IMR-90 (cell line): ENCODE measurements at regions not wholly inside any gene's neighbourhood (a gene's known extent, or its start where the extent isn't known, plus 50 kb on each side); places are given as distances from the start of the nearest gene placed in this dataset.

Experiments
- ATAC-seq: fragments of 200-7000 bp; cut with Tn5 transposase; 2 replicates; pipeline ENCODE4 v1.9.1; 2020; ENCODE audit warnings: low read depth, mild to moderate bottlenecking, moderate library complexity
- BruUV-seq: library from RNA; stranded (reverse); fragments of 400-500 nt; replicated peaks from 2 replicates; lab custom pipeline; 2021; lab: Mats Ljungman, UMichigan
- CTCF ChIA-PET: fragments of 300-600 bp; formaldehyde crosslinking; extraction: SDS; loops from one replicate; lab custom pipeline; 2021; ENCODE audit warnings: antibody characterized with exemption; lab: Yijun Ruan, JAX
- POLR2A ChIA-PET: fragments of 300-600 bp; sonication (Branson Sonifier 250); formaldehyde crosslinking; loops from one replicate; lab custom pipeline; 2022; ENCODE audit warnings: antibody characterized with exemption; ENCODE audit not compliant: unreplicated experiment; lab: Charles Lee
- DNase-seq: peaks from one replicate; pipeline ENCODE4 v3.0.0; 2013
- H2AFZ ChIP-seq: replicated peaks from 2 replicates; pipeline ENCODE3; 2013; ENCODE audit warnings: low read length, mild to moderate bottlenecking; ENCODE audit not compliant: poor library complexity
- H2AK5ac ChIP-seq: 2 replicates; pipeline ENCODE4 v1.6.1; 2013; ENCODE audit warnings: low read depth, low read length, inconsistent platforms
- H2AK9ac ChIP-seq: replicated peaks from 2 replicates; pipeline ENCODE3; 2013; ENCODE audit warnings: mild to moderate bottlenecking, low read depth, low read length, moderate library complexity; ENCODE audit not compliant: poor library complexity
- H2BK120ac ChIP-seq: 2 replicates; pipeline ENCODE4 v1.6.1; 2013; ENCODE audit warnings: low read depth, low read length, inconsistent platforms
- H2BK15ac ChIP-seq: 3 replicates; pipeline ENCODE4 v1.6.1; 2013; ENCODE audit warnings: low read depth, low read length, inconsistent platforms
- H2BK20ac ChIP-seq: 2 replicates; pipeline ENCODE4 v1.6.1; 2013; ENCODE audit warnings: low read depth, mild to moderate bottlenecking, inconsistent platforms, low read length, moderate library complexity
- H2BK5ac ChIP-seq: 2 replicates; pipeline ENCODE4 v1.6.1; 2013; ENCODE audit warnings: mild to moderate bottlenecking, low read depth, low read length, inconsistent platforms; ENCODE audit not compliant: poor library complexity, severe bottlenecking
- H3K14ac ChIP-seq: replicated peaks from 2 replicates; pipeline ENCODE4 v1.6.1; 2013; ENCODE audit warnings: low read depth, low read length, inconsistent platforms
- H3K18ac ChIP-seq: 2 replicates; pipeline ENCODE4 v1.6.1; 2013; ENCODE audit warnings: low read depth, low read length, control low read depth
- H3K23ac ChIP-seq: 2 replicates; pipeline ENCODE4 v1.6.1; 2013; ENCODE audit warnings: low read depth, low read length, inconsistent platforms
- H3K27ac ChIP-seq: 2 replicates; pipeline ENCODE4 v1.5.1; 2013; ENCODE audit warnings: mild to moderate bottlenecking, control low read depth, low read length; ENCODE audit not compliant: insufficient read depth
- H3K27me3 ChIP-seq: 2 replicates; pipeline ENCODE4 v1.6.1; 2013; ENCODE audit warnings: low read length; ENCODE audit not compliant: control insufficient read depth, insufficient read depth
- H3K36me3 ChIP-seq: 2 replicates; pipeline ENCODE4 v1.6.1; 2013; ENCODE audit warnings: low read length, mixed read lengths; ENCODE audit not compliant: control insufficient read depth, insufficient read depth
- H3K4ac ChIP-seq: 2 replicates; pipeline ENCODE4 v1.6.1; 2013; ENCODE audit warnings: low read depth, low read length, inconsistent platforms
- H3K4me1 ChIP-seq: 2 replicates; pipeline ENCODE4 v1.6.1; 2013; ENCODE audit warnings: low read length, mixed read lengths; ENCODE audit not compliant: control insufficient read depth, insufficient read depth
- H3K4me2 ChIP-seq: 2 replicates; pipeline ENCODE4 v1.6.1; 2013; ENCODE audit warnings: low read depth, mild to moderate bottlenecking, control low read depth, low read length, moderate library complexity
- H3K4me3 ChIP-seq: 2 replicates; pipeline ENCODE4 v1.5.1; 2013; ENCODE audit warnings: low read depth, mild to moderate bottlenecking, control low read depth, low read length, moderate library complexity; ENCODE audit not compliant: insufficient read depth
- H3K56ac ChIP-seq: 2 replicates; pipeline ENCODE4 v1.6.1; 2013; ENCODE audit warnings: low read length, inconsistent platforms; ENCODE audit not compliant: insufficient read depth; ENCODE audit errors: extremely low read depth
- H3K79me1 ChIP-seq, 2 experiments: 2 replicates each; pipeline ENCODE4 v1.6.1; 2013; ENCODE audit warnings: low read length in 2 of 2, inconsistent platforms in 1 of 2, low read depth in 1 of 2
- H3K9ac ChIP-seq: 2 replicates; pipeline ENCODE4 v1.6.1; 2013; ENCODE audit warnings: low read depth, low read length, control low read depth
- H3K9me1 ChIP-seq: 2 replicates; pipeline ENCODE4 v1.6.1; 2013; ENCODE audit warnings: low read length, inconsistent platforms; ENCODE audit not compliant: insufficient read depth
- H3K9me3 ChIP-seq: 2 replicates; pipeline ENCODE4 v1.6.1; 2013; ENCODE audit warnings: low read length; ENCODE audit not compliant: control insufficient read depth, insufficient read depth
- H4K20me1 ChIP-seq: 2 replicates; pipeline ENCODE4 v1.6.1; 2013; ENCODE audit warnings: low read length, inconsistent platforms; ENCODE audit not compliant: insufficient read depth
- H4K5ac ChIP-seq: 2 replicates; pipeline ENCODE4 v1.6.1; 2013; ENCODE audit warnings: mild to moderate bottlenecking, low read depth, low read length, control low read depth
- H4K8ac ChIP-seq, 2 experiments: 2 replicates each; pipeline ENCODE4 v1.6.1; 2013; ENCODE audit warnings: low read depth in 2 of 2, low read length in 2 of 2, control low read depth in 1 of 2, inconsistent platforms in 1 of 2
- H4K91ac ChIP-seq: 2 replicates; pipeline ENCODE4 v1.6.1; 2013; ENCODE audit warnings: low read depth, low read length, inconsistent platforms; ENCODE audit not compliant: insufficient read depth
- BHLHE40 ChIP-seq: fragments of 150-350 bp; IDR thresholded peaks from 2 replicates; pipeline ENCODE4 v1.6.1; 2016; ENCODE audit warnings: mild to moderate bottlenecking, low read depth, low read length
- FOS ChIP-seq: fragments of 150-350 bp; IDR thresholded peaks from 2 replicates; pipeline ENCODE4 v1.6.1; 2016; ENCODE audit warnings: low read depth, low read length
- MXI1 ChIP-seq: IDR thresholded peaks from 2 replicates; pipeline ENCODE4 v1.6.1; 2012; ENCODE audit warnings: low read depth, mild to moderate bottlenecking, low read length, moderate library complexity, borderline replicate concordance
- NFE2L2 ChIP-seq: fragments of 150-350 bp; IDR thresholded peaks from 2 replicates; pipeline ENCODE4 v1.6.1; 2016; ENCODE audit warnings: low read depth, mild to moderate bottlenecking, low read length
- RAD21 ChIP-seq: IDR thresholded peaks from 2 replicates; pipeline ENCODE4 v1.6.1; 2012; ENCODE audit warnings: low read length, improper control_type of control experiment
- RCOR1 ChIP-seq: IDR thresholded peaks from 2 replicates; pipeline ENCODE4 v1.6.1; 2012; ENCODE audit warnings: mild to moderate bottlenecking, low read length, improper control_type of control experiment; ENCODE audit not compliant: insufficient replicate concordance
- SMC3 ChIP-seq: fragments of 150-350 bp; IDR thresholded peaks from 2 replicates; pipeline ENCODE4 v1.6.1; 2016; ENCODE audit warnings: low read depth, mild to moderate bottlenecking, antibody characterized with exemption, low read length, moderate library complexity
- WGBS, 2 experiments: methylation state at CpG; one replicate each; pipeline versions ENCODE4 v1.1.5 to v1.1.7; 2013; ENCODE audit warnings: missing lambda C conversion rate in 2 of 2; ENCODE audit not compliant: insufficient read length in 1 of 2; ENCODE audit errors: extremely low coverage in 2 of 2; 5-methylcytosine and 5-hydroxymethylcytosine counted together
- dilution Hi-C: fragments of 300-500 bp; cut with HindIII; formaldehyde crosslinking; loops from one replicate; pipeline ENCODE4 v1.14.3; 2018; ENCODE audit warnings: low sequenced_read_pairs; ENCODE audit not compliant: unreplicated experiment
- in situ Hi-C: fragments of 300-500 bp; cut with MboI; formaldehyde crosslinking; loops from 3 replicates; pipeline ENCODE4 v1.14.3; 2019; ENCODE audit warnings: low sequenced_read_pairs, inconsistent platforms, mixed read lengths
- intact Hi-C: fragments of 100-400 bp; cut with micrococcal nuclease; formaldehyde crosslinking; loops from 2 replicates; pipeline ENCODE4 v1.10.0; 2022
- TF ChIP-seq, protein P1 (sequence below): fragments of 150-350 bp; IDR thresholded peaks from 2 replicates; pipeline ENCODE4 v1.6.1; 2017; ENCODE audit warnings: mild to moderate bottlenecking, antibody characterized with exemption, low read length, low read depth

DNA sequence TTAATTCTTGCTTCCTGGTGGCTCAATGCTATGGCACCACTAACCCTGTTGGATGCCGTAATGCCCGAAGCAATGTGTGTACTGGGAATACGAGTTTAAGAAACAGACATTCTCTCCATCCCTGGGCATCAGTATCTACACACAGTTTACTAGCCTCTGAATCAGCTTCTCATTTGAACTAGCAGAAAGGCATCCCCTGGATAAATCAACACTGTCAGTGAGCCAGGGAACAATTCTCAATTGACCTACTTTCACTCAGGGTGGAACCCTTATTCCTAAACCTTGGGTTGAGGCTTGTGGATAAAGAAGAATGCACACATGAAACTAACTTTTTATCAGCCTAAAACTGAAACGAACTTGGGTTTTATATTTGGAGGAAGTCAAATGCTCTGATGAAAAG, 331.0 kb downstream of the GADD45G start:
- no peak overlapping the region for H2AFZ ChIP-seq
- BruUV-seq = no TSS peak
- no peak overlapping the region for H2BK5ac ChIP-seq
- H2BK120ac ChIP-seq = no peak overlapping the region
- H2BK20ac ChIP-seq = no peak overlapping the region
- no peak overlapping the region for H2BK15ac ChIP-seq
- H4K5ac ChIP-seq = no peak overlapping the region
- dilution Hi-C loops = no loop called here
- no peak overlapping the region for H4K8ac ChIP-seq
- H3K9me1 ChIP-seq = no peaks in the 10 kb centered on the region; the same call in 1 of the 2 replicates
- in situ Hi-C loops = no loop called here
- TF ChIP-seq MXI1 (no peak), BHLHE40 (no peak), RAD21 (no peak), NFE2L2 (no peak), FOS (no peak), SMC3 (no peak), RCOR1 (no peak)
- TF ChIP-seq, protein P1, sequence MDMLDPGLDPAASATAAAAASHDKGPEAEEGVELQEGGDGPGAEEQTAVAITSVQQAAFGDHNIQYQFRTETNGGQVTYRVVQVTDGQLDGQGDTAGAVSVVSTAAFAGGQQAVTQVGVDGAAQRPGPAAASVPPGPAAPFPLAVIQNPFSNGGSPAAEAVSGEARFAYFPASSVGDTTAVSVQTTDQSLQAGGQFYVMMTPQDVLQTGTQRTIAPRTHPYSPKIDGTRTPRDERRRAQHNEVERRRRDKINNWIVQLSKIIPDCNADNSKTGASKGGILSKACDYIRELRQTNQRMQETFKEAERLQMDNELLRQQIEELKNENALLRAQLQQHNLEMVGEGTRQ = no peak
- H2AK5ac ChIP-seq = no peak overlapping the region
- ChIA-PET POLR2A (no interaction called here), CTCF (no interaction called here)
- no CpG with 5 or more reads among the region's 4 CpGs for WGBS, 2 experiments
- H3K79me1 ChIP-seq = no peaks in the 10 kb centered on the region
- no peaks in the 10 kb centered on the region for H3K9me3 ChIP-seq
- no peak overlapping the region for H3K9ac ChIP-seq
- H3K4ac ChIP-seq = no peak overlapping the region
- no peak overlapping the region for H4K91ac ChIP-seq
- no peaks in the 10 kb centered on the region for H3K36me3 ChIP-seq
- H3K27ac ChIP-seq = no peak overlapping the region
- no peak overlapping the region for H3K4me2 ChIP-seq
- intact Hi-C loops = no loop called here
- H3K4me3 ChIP-seq = no peak overlapping the region
- H3K56ac ChIP-seq = no peak overlapping the region
- H3K14ac ChIP-seq = no peak overlapping the region
- no peak for DNase-seq
- no peaks in the 10 kb centered on the region for H3K4me1 ChIP-seq
- H3K23ac ChIP-seq = no peak overlapping the region
- no peaks in the 10 kb centered on the region for H4K20me1 ChIP-seq
- no peak for ATAC-seq
- no peak overlapping the region for H2AK9ac ChIP-seq
- peaks cover 18% of the 10 kb centered on the region for H3K27me3 ChIP-seq
- no peak overlapping the region for H3K18ac ChIP-seq
